ENCODE measurements at regions not wholly inside any gene's neighbourhood (a gene's known extent, or its start where the extent isn't known, plus 50 kb on each side); places are given as distances from the start of the nearest gene placed in this dataset.

DNA sequence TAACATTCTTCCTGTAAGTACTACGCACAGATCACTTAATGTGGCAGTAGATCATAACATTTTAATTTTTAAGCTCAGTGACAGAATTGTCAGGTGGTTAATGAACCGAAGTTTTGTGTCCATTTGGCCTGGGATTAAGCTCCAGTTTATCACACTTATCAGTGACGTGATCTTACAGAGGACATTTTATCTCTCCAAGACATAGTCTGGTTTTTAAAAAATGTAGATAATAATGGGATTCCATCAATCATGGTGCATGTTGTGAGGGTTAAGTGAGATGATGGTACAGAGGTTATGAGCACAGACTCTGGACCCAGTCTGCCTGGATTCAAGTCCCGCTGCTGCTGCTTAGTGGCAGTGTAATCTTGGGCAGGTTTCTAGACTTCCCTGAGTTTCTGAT, 66.0 kb upstream of the ZFAND5 start:
- DNase-seq: no peak

DNA sequence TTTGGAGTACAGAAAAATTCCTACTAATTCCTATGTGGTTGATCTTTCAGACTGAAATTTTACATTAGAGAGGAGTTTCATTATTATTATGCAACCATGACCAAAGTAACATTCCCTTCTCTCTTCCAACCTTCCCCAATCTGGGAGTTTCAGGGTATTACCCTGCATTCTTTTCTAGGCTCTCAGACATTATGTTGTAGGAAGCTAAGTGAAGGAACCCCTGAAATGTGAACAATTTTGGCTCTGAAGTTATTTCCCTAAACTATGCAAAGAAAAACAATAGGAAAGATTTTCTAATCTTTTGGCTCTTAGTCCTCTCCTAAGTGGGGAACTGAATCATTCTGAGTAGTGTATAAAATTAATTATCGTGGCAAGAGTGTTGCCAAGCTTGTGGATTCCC, 63.3 kb upstream of the ZFAND5 start:
- DNase-seq: no peak

DNA sequence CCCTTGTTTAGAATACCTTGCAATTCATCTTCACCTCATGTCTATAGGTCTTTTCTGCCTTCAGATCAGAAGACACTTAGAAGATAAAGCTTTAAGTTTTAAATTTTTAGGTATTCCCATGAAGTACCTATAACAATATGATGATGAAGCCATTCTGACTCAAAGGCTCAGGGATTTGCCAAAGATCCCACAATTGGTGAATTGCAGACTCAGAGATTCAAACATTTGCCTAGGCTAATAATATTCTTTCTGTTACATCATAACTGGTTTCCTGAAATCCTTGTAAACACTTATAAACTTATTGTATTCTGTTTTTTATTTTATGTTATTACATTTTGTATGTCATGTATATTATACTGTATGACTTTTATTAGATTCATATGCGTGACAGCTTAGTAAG, 62.8 kb upstream of the ZFAND5 start:
- no peak for DNase-seq

DNA sequence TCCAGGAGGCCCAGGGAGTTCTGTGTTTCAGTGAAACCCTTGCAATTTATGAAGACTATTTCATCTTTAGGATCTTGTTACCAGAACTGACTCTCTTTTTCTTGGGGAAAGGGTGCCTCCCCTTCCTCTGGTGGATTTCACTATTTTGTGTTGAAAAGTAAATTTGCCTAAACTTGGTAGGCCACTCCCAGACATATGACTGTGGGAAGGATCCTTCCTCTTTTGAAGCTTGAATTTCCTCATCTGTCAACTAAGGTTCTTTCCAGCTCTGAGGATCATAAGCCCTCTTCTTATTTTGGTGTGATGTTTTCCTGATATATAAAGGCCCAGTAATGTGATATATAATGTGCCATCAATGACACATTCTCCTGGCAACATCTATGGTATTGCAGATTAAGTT, 59.1 kb upstream of the ZFAND5 start:
- DNase-seq: no peak

DNA sequence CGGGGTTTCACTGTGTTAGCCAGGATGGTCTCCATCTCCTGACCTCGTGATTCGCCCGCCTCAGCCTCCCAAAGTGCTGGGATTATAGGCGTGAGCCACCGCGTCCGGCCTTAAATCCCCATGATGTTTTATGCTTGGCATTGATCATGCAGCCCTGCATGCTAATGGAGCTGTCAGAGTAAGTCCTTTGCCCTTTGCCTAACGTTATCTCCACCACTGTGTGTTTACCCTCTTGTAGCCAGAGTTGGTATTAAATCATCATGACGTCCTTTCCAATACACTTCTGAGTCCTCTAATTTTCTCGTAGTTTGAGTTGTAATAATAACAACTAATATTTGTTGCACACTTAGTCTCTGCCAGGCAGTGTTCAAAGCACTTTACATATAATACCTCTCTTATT, 57.2 kb upstream of the ZFAND5 start:
- no peak for DNase-seq

DNA sequence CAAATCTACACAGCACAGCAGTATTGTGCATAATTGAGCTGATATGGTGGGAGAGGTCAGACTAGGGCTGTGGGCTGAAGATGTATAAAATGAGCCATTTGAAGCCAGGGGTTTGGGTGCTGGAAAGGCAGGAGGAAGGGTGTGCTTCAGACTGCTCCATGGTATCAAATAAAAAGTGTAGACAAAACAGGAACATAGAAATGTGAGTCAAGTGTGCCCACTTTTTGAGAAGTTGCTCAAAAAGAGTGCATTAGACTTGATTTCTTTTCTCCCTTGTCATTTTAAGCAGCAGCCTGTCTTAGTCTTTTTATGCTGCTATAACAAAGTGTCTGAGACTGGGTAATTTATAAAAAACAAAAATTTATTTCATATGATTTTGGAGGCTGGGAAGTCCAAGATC, 55.8 kb upstream of the ZFAND5 start:
- DNase-seq: no peak

DNA sequence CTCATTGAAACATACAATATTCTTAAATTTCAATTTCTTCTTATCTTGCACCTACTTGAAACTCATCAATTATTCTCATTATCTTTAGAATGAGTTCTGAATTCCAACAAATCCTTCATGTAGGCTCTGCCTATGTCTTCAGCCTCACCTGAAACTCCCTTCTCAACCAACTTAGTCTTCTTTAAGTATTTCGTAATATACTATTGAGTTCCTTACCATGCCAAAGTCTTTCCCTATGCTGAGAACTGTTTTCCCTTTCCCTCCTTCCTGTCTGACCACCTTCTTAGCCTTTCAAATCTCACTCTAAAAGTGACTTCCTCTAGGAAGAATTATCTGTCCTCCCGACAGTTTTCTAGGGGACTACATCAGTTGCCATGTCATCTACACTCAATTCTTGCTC, 50.9 kb upstream of the ZFAND5 start:
- no peak for DNase-seq

DNA sequence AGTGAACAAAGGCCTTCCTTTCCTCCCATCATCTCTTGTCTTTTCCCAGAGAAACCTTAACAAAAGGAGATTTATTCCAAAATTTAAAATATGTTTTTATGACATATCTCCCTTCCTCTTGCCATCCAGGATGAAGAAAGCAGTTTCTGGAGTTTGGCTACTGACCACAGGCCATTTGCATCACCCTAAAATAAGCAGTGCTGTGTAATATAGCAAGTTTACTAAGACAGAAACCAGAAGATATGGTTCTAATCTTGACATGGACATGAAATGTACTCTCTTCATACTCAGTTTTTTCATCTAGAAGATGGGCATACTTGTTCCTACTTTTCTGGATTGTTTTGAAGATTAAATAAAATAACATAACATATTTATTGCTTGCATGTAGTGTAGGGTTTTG, 50.2 kb upstream of the ZFAND5 start:
- no peak for DNase-seq

Data from CD4-positive, alpha-beta T cell treated with Interferon gamma for 1 hour (primary cell).